NCI-H82 treated with DMSO at 0.1 percent for 48 hours (cell line): ENCODE measurements at regions not wholly inside any gene's neighbourhood (a gene's known extent, or its start where the extent isn't known, plus 50 kb on each side); places are given as distances from the start of the nearest gene placed in this dataset.
"Not testable (repeated sequence)": the region's sequence is repeated elsewhere in the genome, so short reads cannot be mapped to it uniquely, and the experiment has no call there.

Experiments used
- DNase-seq: peaks from one replicate; lab custom pipeline; 2025; ENCODE audit not compliant: unreplicated experiment; lab: John Stamatoyannopoulos, UW

GRCh38 chrX:150118476-150118875, 180.2 kb upstream of the EOLA2 start:
- DNase-seq = no peak

DNA sequence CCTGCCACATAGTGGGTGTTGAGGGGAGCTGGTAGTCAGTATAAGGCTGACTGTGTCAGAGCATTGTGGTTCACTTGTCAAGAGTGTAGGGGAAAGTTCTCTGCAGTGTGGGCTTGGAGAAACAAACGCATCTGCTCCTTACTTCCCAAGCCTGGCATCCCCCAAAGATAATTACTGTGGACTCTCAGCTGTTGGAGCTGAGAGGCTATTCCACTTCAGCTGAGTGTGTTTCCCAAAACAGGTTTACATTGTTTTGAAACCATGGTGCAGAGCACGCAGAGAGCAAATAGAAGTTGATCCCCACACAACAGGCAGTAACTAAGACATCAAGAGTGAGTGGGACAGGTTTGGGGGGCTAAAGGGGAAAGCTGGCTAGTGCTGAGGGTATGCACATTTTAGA, 181.0 kb upstream of the EOLA2 start:
- DNase-seq = no peak

GRCh38 chrX:150125045-150125444, 186.8 kb upstream of the EOLA2 start:
- DNase-seq = not testable (repeated sequence)

GRCh38 chrX:150127216-150127615, 188.9 kb upstream of the EOLA2 start:
- no peak for DNase-seq

GRCh38 chrX:150143721-150144440, 205.6 kb upstream of the EOLA2 start:
- no peak for DNase-seq

- DNase-seq = no peak
Observed at GRCh38 chrX:150146271-150146896, 208.1 kb upstream of the EOLA2 start.

DNA sequence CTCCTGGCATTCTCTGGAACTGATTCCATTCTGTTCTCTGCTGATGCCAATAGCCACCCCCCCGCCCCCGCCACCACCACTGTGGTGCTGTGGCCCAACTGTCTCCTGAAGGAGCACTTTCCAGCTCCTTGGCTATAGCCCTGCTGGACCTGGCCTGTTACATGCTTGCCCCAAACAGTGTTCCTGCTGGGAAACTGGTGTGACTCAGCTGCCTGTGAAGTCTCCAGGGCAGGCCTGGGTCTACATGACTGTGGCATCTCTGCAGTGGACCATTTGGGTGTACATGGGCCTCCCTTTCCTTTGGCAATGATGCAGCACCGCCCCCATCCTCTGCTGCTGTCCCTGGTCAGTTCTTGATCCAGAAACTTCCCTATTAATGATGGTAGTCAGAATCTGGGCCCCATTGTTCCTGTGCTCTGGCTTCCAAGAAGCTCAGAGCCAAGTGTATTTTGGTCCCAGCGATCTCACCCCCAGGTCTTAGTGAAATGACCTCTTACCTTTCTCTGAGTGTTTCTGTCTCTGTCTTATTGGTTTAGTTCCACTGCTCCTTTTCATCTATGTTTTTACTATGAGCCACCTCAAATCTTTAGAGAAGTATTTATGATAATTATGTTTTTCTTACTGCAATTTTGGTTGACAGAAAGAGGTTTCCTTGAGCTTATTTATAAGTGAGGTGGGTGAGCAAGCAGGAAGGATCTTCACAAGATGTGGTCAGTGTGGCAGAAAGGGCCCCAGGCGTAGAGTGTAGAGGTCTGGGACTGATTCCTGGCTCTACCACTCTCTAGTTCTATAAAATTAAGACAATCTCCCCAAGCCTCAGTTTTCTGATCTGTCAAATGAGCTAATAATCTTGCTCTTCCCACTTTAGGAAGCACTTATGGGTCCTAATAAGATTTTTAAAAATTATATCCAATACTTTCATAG, 210.7 kb upstream of the EOLA2 start:
- DNase-seq = no peak

DNA sequence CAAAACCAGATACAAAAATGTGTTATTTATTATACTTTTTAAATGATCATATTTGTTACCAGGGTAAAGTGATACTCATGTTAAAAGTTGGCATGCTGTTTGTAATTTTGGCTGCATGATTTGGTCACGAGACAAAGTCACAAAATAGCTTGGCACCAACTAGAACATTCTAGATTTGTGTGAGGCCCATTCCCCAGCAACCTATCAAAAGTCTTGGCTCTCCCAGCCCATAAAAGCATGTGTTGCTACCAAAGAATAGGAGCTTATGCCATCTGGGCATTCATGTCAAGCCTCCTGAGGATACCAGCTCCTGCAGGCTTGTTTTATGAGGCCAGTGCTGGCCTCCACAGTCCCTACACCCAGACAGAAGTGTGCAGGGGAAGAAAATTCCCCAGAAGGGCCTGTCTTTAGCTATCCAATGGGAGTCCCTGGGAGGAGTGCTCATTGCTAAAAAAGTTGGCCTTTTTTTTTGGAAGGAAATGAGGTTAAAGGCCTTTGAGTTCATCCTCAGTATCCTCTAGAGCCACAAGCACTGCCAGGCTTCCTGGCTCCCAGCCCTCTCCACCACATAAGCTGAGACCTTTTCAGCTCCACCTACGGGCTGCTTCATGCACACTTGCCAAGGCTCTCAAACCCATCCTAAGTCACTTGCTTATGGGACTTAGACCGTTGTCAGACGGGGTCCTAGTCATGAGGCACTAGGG, 211.9 kb upstream of the EOLA2 start:
- DNase-seq = no peak

DNA sequence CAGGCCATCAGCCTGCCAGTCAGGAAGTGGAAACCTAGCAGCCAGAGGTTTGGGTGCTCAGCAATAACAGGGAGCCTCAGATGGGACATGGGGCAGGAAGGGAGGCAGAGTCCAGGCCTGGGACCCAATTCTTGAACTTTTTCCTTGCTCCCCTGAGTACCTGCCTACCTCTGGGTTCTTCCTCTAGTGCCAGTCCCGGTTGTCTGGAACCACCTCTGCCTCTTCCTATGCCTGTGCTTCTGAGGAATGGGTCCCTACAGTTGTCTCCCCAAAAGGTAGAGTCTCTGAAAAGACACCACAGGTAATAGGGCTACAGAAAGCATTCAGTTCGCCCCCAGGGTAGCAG, 212.4 kb upstream of the MAMLD1 start:
- DNase-seq = no peak

GRCh38 chrX:150152036-150152435, 211.1 kb upstream of the MAMLD1 start:
- DNase-seq = no peak

DNA sequence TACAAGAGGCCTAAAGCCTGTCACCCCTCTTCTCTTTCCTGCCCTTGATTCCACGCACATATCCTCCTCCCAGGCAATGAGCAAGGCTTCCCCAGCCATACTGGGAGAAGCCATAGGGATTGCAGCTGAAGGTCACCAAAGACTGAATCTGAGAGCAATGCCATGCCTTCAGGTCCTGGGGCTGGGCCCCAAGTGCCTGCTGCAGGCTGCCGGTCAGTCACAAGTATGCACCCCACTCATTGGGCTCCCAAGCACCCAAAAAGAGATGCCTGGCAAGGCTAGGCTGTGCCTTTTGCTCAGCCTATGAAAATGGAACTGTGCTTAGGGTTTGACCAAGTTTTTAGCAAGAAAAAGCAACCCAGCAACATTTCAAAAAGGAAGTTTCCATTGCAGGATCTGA, 210.6 kb upstream of the MAMLD1 start:
- no peak for DNase-seq

DNA sequence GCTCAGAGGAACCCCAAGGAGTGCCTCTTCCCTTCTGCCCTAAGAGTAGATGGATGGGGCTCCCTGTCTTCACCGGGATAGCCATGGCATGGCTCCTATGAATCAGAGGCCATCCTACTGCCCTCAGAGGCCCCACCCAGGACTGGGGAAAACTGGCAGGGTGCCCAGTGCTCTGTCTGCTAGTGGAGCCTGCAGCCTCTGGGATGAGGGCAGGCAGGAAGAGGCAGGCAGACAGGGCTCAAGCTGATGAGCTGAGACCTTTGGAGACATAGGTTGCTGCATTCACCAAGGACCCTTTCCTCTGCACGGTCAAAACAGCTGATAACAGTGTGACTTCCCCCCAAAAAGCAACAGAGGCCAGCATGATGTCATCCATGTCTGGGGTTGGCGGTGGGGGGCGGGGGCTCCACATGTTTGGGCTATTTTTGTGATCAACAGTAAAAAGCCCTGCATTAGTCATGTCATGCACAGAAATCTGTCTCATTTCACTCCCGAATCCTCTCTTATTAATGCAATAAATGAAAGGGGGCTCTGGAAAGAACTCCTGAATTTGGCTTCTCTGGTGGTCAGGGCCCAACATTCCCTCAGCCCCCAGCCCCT, 207.6 kb upstream of the MAMLD1 start:
- DNase-seq = no peak

DNA sequence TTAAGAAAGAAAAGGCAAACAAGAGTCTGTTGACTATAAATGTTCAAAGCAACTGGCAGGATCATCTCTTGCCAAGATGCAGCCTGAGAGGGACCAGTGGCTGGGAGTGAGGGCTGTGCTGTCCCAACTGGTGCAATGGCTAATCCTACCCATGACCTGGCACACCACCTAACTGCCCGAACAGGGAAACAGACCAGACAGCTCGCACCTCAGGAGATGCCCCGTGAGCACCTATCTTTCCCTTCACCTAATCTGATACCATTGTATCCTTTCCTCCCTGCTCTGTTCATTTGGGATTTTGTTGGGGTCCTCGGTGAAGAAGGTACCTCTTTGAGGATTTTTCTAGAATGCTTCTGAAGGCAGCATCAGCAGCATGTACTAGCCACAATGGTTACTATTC, 206.5 kb upstream of the MAMLD1 start:
- DNase-seq = no peak

DNA sequence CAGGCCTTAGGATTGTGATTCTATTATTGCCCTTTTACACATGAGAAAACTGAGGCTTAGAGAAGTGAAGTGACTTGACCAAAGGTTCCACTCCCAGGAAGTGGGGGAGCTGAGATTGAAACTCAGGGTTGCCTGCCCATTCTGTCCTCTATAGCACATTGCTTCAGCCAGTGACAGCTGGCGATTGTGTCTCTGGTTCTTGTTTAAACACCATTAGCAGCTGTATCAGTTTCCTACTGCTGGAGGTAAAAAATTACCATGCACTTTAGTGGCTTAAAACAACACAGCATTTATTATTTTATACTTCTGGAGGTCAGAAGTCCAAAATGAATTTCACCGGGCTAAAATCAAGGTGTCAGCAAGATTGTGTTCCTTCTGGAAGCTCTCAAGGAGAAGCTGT, 205.8 kb upstream of the MAMLD1 start:
- no peak for DNase-seq

GRCh38 chrX:150158554-150159332, 204.4 kb upstream of the MAMLD1 start:
- DNase-seq = no peak

DNA sequence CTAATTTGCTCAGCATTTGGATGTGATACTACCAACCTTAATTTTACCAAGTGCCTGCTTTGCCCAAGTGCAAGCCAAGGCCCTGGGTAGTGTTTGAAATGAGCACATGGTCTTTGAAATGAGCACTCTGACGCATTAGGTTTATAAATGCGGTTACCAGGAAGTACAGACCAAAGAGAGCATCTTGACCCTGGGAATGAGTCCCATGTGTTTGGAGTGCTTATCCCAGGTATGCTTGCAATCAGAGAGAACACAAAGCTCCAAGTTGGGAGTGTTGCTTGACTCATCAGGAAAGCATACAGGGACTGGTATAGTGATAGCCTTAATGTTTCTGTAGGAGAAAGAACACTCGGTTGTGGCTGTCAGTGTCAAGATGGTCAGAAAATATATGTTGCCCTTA, 203.6 kb upstream of the MAMLD1 start:
- DNase-seq = no peak

DNA sequence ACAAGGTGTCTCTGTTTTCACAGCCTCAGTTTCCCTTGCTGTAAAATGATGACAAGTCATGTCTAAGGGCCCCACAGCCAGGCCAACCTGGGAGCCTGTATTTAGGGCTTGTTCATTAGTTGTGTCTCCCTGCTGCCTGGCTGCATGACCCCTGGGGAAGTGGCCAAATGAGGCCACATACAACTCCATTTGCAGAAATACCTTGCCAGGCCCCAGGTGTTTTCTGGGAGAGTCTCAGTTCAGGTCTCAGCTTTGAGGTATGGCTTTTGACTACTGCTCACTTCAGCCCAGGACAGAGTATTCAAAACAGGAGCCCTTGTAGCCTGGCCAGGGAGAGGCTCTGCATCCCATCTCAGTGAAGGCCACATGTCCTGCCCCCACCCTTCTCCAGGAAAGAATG, 202.5 kb upstream of the MAMLD1 start:
- DNase-seq = no peak

GRCh38 chrX:150161193-150161592, 201.9 kb upstream of the MAMLD1 start:
- no peak for DNase-seq

DNA sequence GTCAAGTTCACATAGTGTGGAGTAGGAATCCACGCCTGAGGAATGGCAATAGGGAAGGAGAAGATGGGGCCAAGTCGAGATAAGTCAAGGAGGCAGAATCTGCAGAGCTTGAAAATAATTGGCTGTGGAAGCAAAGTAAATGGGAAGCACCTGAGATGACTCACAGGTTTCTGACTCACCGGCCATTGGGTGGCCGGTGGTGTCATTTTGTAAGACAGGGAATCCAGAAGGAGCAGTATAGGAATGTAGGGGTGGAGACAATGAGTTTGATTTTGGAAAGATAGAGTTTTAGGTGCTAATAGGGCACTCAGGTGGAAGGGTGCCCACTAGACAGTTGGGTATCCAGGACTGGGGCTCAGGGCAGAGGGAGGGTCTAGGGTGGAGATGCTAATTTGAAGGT, 201.0 kb upstream of the MAMLD1 start:
- DNase-seq = no peak

GRCh38 chrX:150163221-150163930, 199.7 kb upstream of the MAMLD1 start:
- DNase-seq = no peak
